NT2/D1 (cell line): ENCODE measurements at regions not wholly inside any gene's neighbourhood (a gene's known extent, or its start where the extent isn't known, plus 50 kb on each side); places are given as distances from the start of the nearest gene placed in this dataset.
A peak's percentile ranks its signal among the peaks of the same experiment; 100 is the strongest.

Experiments used
- DNase-seq: peaks from one replicate; pipeline ENCODE4 v3.0.0-alpha.2; 2011; ENCODE audit warnings: low read depth, low spot score
- H3K27me3 ChIP-seq: 2 replicates; pipeline ENCODE4 v1.6.0; 2011; ENCODE audit warnings: mild to moderate bottlenecking; ENCODE audit not compliant: insufficient read length, insufficient read depth
- H3K36me3 ChIP-seq: 2 replicates; pipeline ENCODE4 v1.6.1; 2011; ENCODE audit warnings: mild to moderate bottlenecking, low read length, mixed read lengths; ENCODE audit not compliant: insufficient read depth, insufficient read length
- H3K4me1 ChIP-seq: 2 replicates; pipeline ENCODE4 v1.5.1; 2011; ENCODE audit not compliant: insufficient read depth, insufficient read length
- H3K4me3 ChIP-seq: 2 replicates; pipeline ENCODE4 v1.5.1; 2011; ENCODE audit warnings: low read depth; ENCODE audit not compliant: insufficient read length
- H3K9ac ChIP-seq: 2 replicates; pipeline ENCODE4 v1.6.0; 2011; ENCODE audit warnings: low read depth; ENCODE audit not compliant: insufficient read length
- H3K9me3 ChIP-seq: 2 replicates; pipeline ENCODE4 v1.5.1; 2011; ENCODE audit warnings: mild to moderate bottlenecking, low read length; ENCODE audit not compliant: insufficient read depth
- SUZ12 ChIP-seq: IDR thresholded peaks from 2 replicates; pipeline ENCODE4 v1.6.1; 2011; ENCODE audit not compliant: insufficient read length, insufficient read depth; ENCODE audit errors: extremely low read depth
- YY1 ChIP-seq: IDR thresholded peaks from 2 replicates; pipeline ENCODE4 v1.6.1; 2011; ENCODE audit not compliant: insufficient read length, insufficient read depth
- ZNF274 ChIP-seq: IDR thresholded peaks from 2 replicates; pipeline ENCODE4 v1.6.1; 2011; ENCODE audit warnings: mild to moderate bottlenecking, low read depth, low read length

GRCh38 chr20:60589623-60590022 is 631.4 kb downstream of the CDH26 start:
- Histone ChIP-seq H3K9ac (no peak overlapping the region), H3K4me1 (no peaks in the 10 kb centered on the region), H3K27me3 (peaks cover 3% of the 10 kb centered on the region), H3K9me3 (no peaks in the 10 kb centered on the region), H3K4me3 (no peak overlapping the region), H3K36me3 (no peaks in the 10 kb centered on the region)
- peak; percentile 61 for DNase-seq
- TF ChIP-seq YY1 (no peak), SUZ12 (no peak), ZNF274 (no peak)

GRCh38 chr20:60591172-60591799 is 633.1 kb downstream of the CDH26 start:
- Histone ChIP-seq H3K36me3 (no peaks in the 10 kb centered on the region), H3K9me3 (no peaks in the 10 kb centered on the region), H3K9ac (no peak overlapping the region), H3K4me1 (no peaks in the 10 kb centered on the region), H3K4me3 (no peak overlapping the region), H3K27me3 (peaks cover 3% of the 10 kb centered on the region)
- DNase-seq: no peak
- TF ChIP-seq YY1 (no peak), ZNF274 (no peak), SUZ12 (no peak)

- no peaks in the 10 kb centered on the region for H3K36me3 ChIP-seq
- H3K4me1 ChIP-seq: no peaks in the 10 kb centered on the region
- no peak overlapping the region for H3K4me3 ChIP-seq
- no peak overlapping the region for H3K9ac ChIP-seq
- TF ChIP-seq ZNF274: no peak
- TF ChIP-seq YY1: no peak
- no peak for TF ChIP-seq SUZ12
- H3K27me3 ChIP-seq: no peaks in the 10 kb centered on the region
- peaks cover 4% of the 10 kb centered on the region; the same call in 1 of the 2 replicates for H3K9me3 ChIP-seq
- DNase-seq: no peak
These were observed 640.3 kb downstream of the CDH26 start for GRCh38 chr20:60598528-60598927.

GRCh38 chr20:60599381-60599780 is 641.2 kb downstream of the CDH26 start:
- Histone ChIP-seq H3K9ac (no peak overlapping the region), H3K36me3 (no peaks in the 10 kb centered on the region), H3K27me3 (no peaks in the 10 kb centered on the region), H3K9me3 (peaks cover 4% of the 10 kb centered on the region; the same call in 1 of the 2 replicates), H3K4me1 (no peaks in the 10 kb centered on the region), H3K4me3 (no peak overlapping the region)
- DNase-seq: no peak
- TF ChIP-seq ZNF274 (no peak), SUZ12 (no peak), YY1 (no peak)

GRCh38 chr20:60600036-60600435 is 641.8 kb downstream of the CDH26 start:
- H3K9me3 ChIP-seq: peaks cover 4% of the 10 kb centered on the region; the same call in 1 of the 2 replicates
- H3K27me3 ChIP-seq: no peaks in the 10 kb centered on the region
- H3K9ac ChIP-seq: no peak overlapping the region
- H3K4me3 ChIP-seq: no peak overlapping the region
- no peaks in the 10 kb centered on the region for H3K36me3 ChIP-seq
- DNase-seq: no peak
- H3K4me1 ChIP-seq: no peaks in the 10 kb centered on the region
- TF ChIP-seq SUZ12: no peak
- TF ChIP-seq ZNF274: no peak
- no peak for TF ChIP-seq YY1

GRCh38 chr20:60624066-60624465 is 628.0 kb upstream of the CDH4 start:
- H3K27me3 ChIP-seq: peaks cover 8% of the 10 kb centered on the region
- H3K4me1 ChIP-seq: no peaks in the 10 kb centered on the region
- no peaks in the 10 kb centered on the region for H3K9me3 ChIP-seq
- no peak for DNase-seq
- H3K9ac ChIP-seq: no peak overlapping the region
- H3K4me3 ChIP-seq: no peak overlapping the region
- H3K36me3 ChIP-seq: no peaks in the 10 kb centered on the region
- TF ChIP-seq SUZ12: no peak
- TF ChIP-seq YY1: no peak

GRCh38 chr20:60627751-60628565 is 624.1 kb upstream of the CDH4 start:
- Histone ChIP-seq H3K27me3 (peaks cover 10% of the 10 kb centered on the region), H3K4me3 (no peak overlapping the region), H3K36me3 (no peaks in the 10 kb centered on the region), H3K4me1 (no peaks in the 10 kb centered on the region), H3K9ac (no peak overlapping the region), H3K9me3 (no peaks in the 10 kb centered on the region)
- no peak for DNase-seq
- TF ChIP-seq ZNF274 (no peak), YY1 (no peak), SUZ12 (no peak)
